ENCODE measurements at regions not wholly inside any gene's neighbourhood (a gene's known extent, or its start where the extent isn't known, plus 50 kb on each side); places are given as distances from the start of the nearest gene placed in this dataset.

GRCh38 chr20:40542065-40542464 lies 147.0 kb downstream of the MAFB start:
- no peak for DNase-seq (ENCODE audit: low spot score)

- no peak for DNase-seq (ENCODE audit: low spot score)
Observed at GRCh38 chr20:40540166-40540565, 148.9 kb downstream of the MAFB start.

GRCh38 chr20:40538131-40538530 lies 150.9 kb downstream of the MAFB start:
- DNase-seq (ENCODE audit: low spot score): no peak

GRCh38 chr20:40536808-40537207 lies 152.2 kb downstream of the MAFB start:
- no peak for DNase-seq (ENCODE audit: low spot score)

- no peak for DNase-seq (ENCODE audit: low spot score)
Observed at GRCh38 chr20:40535816-40536215, 153.2 kb downstream of the MAFB start.

GRCh38 chr20:40532103-40532502 lies 156.9 kb downstream of the MAFB start:
- peak; percentile 69 for DNase-seq (ENCODE audit: low spot score)

GRCh38 chr20:40525351-40525750 lies 163.7 kb downstream of the MAFB start:
- DNase-seq (ENCODE audit: low spot score): no peak

GRCh38 chr20:40524071-40524470 lies 165.0 kb downstream of the MAFB start:
- DNase-seq (ENCODE audit: low spot score): no peak

GRCh38 chr20:40522405-40522804 lies 166.6 kb downstream of the MAFB start:
- DNase-seq (ENCODE audit: low spot score): no peak

GRCh38 chr20:40521962-40522361 lies 167.1 kb downstream of the MAFB start:
- no peak for DNase-seq (ENCODE audit: low spot score)

GRCh38 chr20:40519918-40520317 lies 169.1 kb downstream of the MAFB start:
- DNase-seq (ENCODE audit: low spot score): no peak

GRCh38 chr20:40512994-40513393 lies 176.0 kb downstream of the MAFB start:
- no peak for DNase-seq (ENCODE audit: low spot score)

- DNase-seq (ENCODE audit: low spot score): no peak
Observed at GRCh38 chr20:40512591-40512990, 176.4 kb downstream of the MAFB start.

- no peak for DNase-seq (ENCODE audit: low spot score)
Observed at GRCh38 chr20:40511478-40511877, 177.6 kb downstream of the MAFB start.

- DNase-seq (ENCODE audit: low spot score): no peak
Observed at GRCh38 chr20:40510622-40511021, 178.4 kb downstream of the MAFB start.

GRCh38 chr20:40508821-40509220 lies 180.2 kb downstream of the MAFB start:
- no peak for DNase-seq (ENCODE audit: low spot score)

- peak; percentile 84 for DNase-seq (ENCODE audit: low spot score)
Observed at GRCh38 chr20:40506537-40506939, 182.5 kb downstream of the MAFB start.

- no peak for DNase-seq (ENCODE audit: low spot score)
Observed at GRCh38 chr20:40503119-40503518, 185.9 kb downstream of the MAFB start.

GRCh38 chr20:40502576-40502975 lies 186.5 kb downstream of the MAFB start:
- no peak for DNase-seq (ENCODE audit: low spot score)

GRCh38 chr20:40499391-40499790 lies 189.6 kb downstream of the MAFB start:
- no peak for DNase-seq (ENCODE audit: low spot score)

GRCh38 chr20:40497899-40498691 lies 190.9 kb downstream of the MAFB start:
- DNase-seq (ENCODE audit: low spot score): no peak

GRCh38 chr20:40495956-40496355 lies 193.1 kb downstream of the MAFB start:
- DNase-seq (ENCODE audit: low spot score): no peak

GRCh38 chr20:40494248-40494647 lies 194.8 kb downstream of the MAFB start:
- no peak for DNase-seq (ENCODE audit: low spot score)

GRCh38 chr20:40493549-40493948 lies 195.5 kb downstream of the MAFB start:
- no peak for DNase-seq (ENCODE audit: low spot score)
